Ishikawa (cell line): ENCODE measurements at regions not wholly inside any gene's neighbourhood (a gene's known extent, or its start where the extent isn't known, plus 50 kb on each side); places are given as distances from the start of the nearest gene placed in this dataset.

Experiments used
- EP300 ChIP-seq: IDR thresholded peaks from 2 replicates; pipeline ENCODE4 v1.6.1; 2012; ENCODE audit warnings: borderline replicate concordance
- FOXM1 ChIP-seq: IDR thresholded peaks from 2 replicates; pipeline ENCODE4 v1.6.1; 2012; ENCODE audit warnings: low read depth, borderline replicate concordance
- TEAD4 ChIP-seq: IDR thresholded peaks from 2 replicates; pipeline ENCODE4 v1.6.1; 2012

- TF ChIP-seq FOXM1: no peak
- TF ChIP-seq EP300: no peak
- TF ChIP-seq TEAD4: no peak
Measured at GRCh38 chr12:60842181-60842580, 1246.4 kb downstream of the SLC16A7 start.
